ENCODE measurements at regions not wholly inside any gene's neighbourhood (a gene's known extent, or its start where the extent isn't known, plus 50 kb on each side); places are given as distances from the start of the nearest gene placed in this dataset. TPM values are rescaled to one million over a fixed set of nuclear protein-coding genes. Genes with fewer than 3 reads are reported as not detected.

DNA sequence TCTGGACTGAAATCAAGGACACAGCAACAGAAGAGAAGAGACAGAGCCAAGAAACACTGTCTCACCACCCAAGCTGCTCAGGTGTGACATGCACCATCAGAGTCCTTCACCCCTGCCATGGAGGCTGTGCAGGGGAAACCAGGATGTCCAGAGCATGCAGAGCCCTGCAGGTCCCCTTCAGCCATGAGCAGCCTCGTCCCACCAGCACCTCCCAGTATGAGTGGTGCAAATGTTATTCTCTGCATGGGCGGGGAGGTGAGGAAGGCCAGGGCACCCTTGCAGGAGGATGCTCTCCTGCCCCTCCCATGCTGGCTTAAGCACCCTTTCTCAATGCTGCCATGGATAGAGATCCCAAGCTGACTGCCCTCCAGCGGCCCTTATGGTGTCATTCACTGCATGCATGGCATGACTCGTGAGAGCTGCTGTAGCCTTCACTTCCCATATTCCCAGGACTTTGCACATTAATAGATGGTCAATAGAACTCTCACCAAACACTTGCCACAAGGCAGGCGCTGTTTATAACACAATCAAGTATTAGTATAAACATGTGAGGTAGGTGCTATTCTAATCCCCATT, 171.0 kb downstream of the ANAPC1 start:
- H3K4me3 Mint-ChIP-seq, result no peak overlapping the region
- Histone ChIP-seq H3K27ac (ENCODE audit: low read depth in 1 of 2, low read length in 2 of 2) (no peak overlapping the region), H3K4me3 (ENCODE audit: low read length) (no peak overlapping the region), H3K9me3 (ENCODE audit: control insufficient read depth in 1 of 2, insufficient read depth in 1 of 2, low read length in 2 of 2) (no peaks in the 10 kb centered on the region), H3K27me3 (ENCODE audit: control insufficient read depth in 1 of 2, insufficient read depth in 2 of 2, low read length in 2 of 2) (no peaks in the 10 kb centered on the region), H3K36me3 (ENCODE audit: insufficient read depth, low read length) (no peaks in the 10 kb centered on the region), H3K4me1 (ENCODE audit: insufficient read depth, low read length) (no peaks in the 10 kb centered on the region)
- CTCF ChIA-PET, result no interaction called here
- intact Hi-C loops (cut with DNase I, micrococcal nuclease), result no loop called here
- POLR2A ChIA-PET, result no interaction called here
- no peaks in the 10 kb centered on the region for H3K36me3 Mint-ChIP-seq (ENCODE audit: low read depth)
- H3K9me3 Mint-ChIP-seq, result no peaks in the 10 kb centered on the region
- TF ChIP-seq, protein P1, sequence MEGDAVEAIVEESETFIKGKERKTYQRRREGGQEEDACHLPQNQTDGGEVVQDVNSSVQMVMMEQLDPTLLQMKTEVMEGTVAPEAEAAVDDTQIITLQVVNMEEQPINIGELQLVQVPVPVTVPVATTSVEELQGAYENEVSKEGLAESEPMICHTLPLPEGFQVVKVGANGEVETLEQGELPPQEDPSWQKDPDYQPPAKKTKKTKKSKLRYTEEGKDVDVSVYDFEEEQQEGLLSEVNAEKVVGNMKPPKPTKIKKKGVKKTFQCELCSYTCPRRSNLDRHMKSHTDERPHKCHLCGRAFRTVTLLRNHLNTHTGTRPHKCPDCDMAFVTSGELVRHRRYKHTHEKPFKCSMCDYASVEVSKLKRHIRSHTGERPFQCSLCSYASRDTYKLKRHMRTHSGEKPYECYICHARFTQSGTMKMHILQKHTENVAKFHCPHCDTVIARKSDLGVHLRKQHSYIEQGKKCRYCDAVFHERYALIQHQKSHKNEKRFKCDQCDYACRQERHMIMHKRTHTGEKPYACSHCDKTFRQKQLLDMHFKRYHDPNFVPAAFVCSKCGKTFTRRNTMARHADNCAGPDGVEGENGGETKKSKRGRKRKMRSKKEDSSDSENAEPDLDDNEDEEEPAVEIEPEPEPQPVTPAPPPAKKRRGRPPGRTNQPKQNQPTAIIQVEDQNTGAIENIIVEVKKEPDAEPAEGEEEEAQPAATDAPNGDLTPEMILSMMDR (IDR thresholded peaks at IDR 0.05), result no peak
- no peak overlapping the region for H3K27ac Mint-ChIP-seq
- no peaks in the 10 kb centered on the region for H3K4me1 Mint-ChIP-seq (ENCODE audit: low read depth)
- H3K27me3 Mint-ChIP-seq, result no peaks in the 10 kb centered on the region
- ATAC-seq (ENCODE audit: poor library complexity) (no peak), DNase-seq (no peak)

DNA sequence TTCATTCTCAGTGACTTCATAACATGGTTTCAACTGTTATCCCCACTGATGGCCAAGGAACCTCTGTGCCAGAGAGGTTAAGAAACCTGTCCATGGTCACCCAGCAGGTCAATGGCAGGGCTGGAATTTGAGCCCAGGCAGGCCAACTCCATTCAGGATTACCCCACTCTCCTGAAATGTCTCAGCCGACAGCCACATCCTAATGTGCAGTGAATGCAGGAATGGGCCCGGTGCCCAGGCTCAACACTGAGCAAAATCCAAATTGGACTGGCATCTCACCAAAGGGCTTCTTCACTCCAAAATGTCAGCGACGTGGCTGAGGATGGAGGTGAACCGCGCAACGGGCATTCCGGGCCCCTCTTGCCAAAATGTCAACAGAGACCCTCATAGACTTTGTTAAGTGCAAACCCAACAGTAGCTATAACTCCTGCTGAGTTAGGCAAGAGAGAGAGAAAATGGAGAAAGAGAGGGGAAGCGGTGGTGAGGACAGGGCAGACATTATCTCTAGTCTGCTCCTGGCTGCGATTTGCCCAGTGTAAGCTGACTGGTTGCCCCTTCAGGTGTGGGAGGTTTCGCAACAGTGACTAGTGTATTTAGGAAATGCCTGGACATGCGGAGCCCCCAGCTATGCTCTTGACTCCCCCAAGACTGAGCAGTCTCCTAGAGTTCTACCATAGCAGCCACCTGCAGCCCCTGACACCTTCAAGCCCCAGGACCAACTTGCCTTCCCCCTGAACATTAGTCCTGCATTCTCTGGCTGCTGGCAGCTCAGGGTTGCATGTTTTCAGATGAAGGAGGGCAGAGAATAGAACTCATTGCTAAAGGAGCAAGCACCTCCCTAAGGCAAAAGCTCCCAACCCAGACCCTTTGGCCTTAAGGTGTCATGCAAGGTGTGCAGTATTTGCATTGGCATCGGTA, 167.7 kb downstream of the ANAPC1 start:
- Mint-ChIP-seq H3K27ac (no peak overlapping the region), H3K27me3 (no peaks in the 10 kb centered on the region), H3K4me3 (no peak overlapping the region), H3K36me3 (ENCODE audit: low read depth) (no peaks in the 10 kb centered on the region), H3K9me3 (no peaks in the 10 kb centered on the region), H3K4me1 (ENCODE audit: low read depth) (no peaks in the 10 kb centered on the region)
- Histone ChIP-seq H3K9me3 (ENCODE audit: control insufficient read depth in 1 of 2, insufficient read depth in 1 of 2, low read length in 2 of 2) (no peaks in the 10 kb centered on the region), H3K27me3 (ENCODE audit: control insufficient read depth in 1 of 2, insufficient read depth in 2 of 2, low read length in 2 of 2) (no peaks in the 10 kb centered on the region), H3K27ac (ENCODE audit: low read depth in 1 of 2, low read length in 2 of 2) (no peak overlapping the region), H3K4me3 (ENCODE audit: low read length) (no peak overlapping the region), H3K36me3 (ENCODE audit: insufficient read depth, low read length) (no peaks in the 10 kb centered on the region), H3K4me1 (ENCODE audit: insufficient read depth, low read length) (no peaks in the 10 kb centered on the region)
- CTCF ChIA-PET, result no interaction called here
- TF ChIP-seq, protein P1 (IDR thresholded peaks at IDR 0.05), result no peak
- ATAC-seq (ENCODE audit: poor library complexity) (no peak), DNase-seq (no peak)
- POLR2A ChIA-PET, result no interaction called here
- intact Hi-C loops (cut with DNase I, micrococcal nuclease), result no loop called here

DNA sequence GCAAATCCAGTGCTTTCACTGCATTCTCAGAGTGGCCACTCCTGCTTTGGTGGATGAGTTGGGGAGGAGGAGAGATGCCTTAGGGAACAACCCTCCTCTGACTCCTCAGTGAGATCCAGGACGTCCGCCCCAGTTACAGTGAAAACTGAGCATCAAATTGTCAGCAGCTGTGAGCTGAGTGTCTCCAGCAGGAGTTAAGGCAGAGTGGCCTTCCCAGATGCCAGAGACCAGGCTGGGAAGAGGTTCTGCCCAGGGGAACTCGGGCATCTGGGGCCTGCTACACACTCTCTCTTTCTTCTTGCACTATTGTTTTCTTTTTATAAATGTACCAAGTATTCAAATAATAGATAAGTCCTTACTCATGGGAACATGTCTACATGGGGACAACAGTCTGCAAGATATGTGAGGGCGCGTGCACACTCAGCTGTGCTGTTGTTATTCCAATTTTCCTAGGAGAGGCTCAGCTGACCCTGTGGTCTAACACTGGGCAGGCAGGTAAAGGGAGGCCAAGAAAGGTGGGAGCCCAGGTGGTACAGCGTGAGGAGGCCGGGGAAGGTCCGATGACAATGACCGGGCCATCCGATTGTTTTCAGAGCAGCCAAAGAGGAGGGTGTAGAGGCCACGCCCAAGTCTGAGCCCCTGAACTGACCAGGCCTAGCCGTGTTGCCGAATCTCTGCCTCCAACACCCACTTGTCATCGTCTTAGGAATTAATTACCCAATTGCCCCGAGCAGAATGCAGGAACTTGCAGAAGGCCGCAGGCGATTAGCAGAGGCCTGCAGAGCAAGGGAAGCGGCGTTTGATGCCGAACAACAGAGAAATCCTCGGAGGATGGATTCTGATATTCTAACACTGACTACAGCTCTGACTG, 166.9 kb downstream of the ANAPC1 start:
- TF ChIP-seq, protein P1 (IDR thresholded peaks at IDR 0.05), result no peak
- Histone ChIP-seq H3K4me3 (ENCODE audit: low read length) (no peak overlapping the region), H3K9me3 (ENCODE audit: control insufficient read depth in 1 of 2, insufficient read depth in 1 of 2, low read length in 2 of 2) (no peaks in the 10 kb centered on the region), H3K27ac (ENCODE audit: low read depth in 1 of 2, low read length in 2 of 2) (no peak overlapping the region), H3K4me1 (ENCODE audit: insufficient read depth, low read length) (no peaks in the 10 kb centered on the region), H3K27me3 (ENCODE audit: control insufficient read depth in 1 of 2, insufficient read depth in 2 of 2, low read length in 2 of 2) (no peaks in the 10 kb centered on the region), H3K36me3 (ENCODE audit: insufficient read depth, low read length) (no peaks in the 10 kb centered on the region)
- no peaks in the 10 kb centered on the region for H3K27me3 Mint-ChIP-seq
- H3K4me1 Mint-ChIP-seq (ENCODE audit: low read depth), result no peaks in the 10 kb centered on the region
- no peak for DNase-seq
- H3K9me3 Mint-ChIP-seq, result no peaks in the 10 kb centered on the region
- no peak for ATAC-seq (ENCODE audit: poor library complexity)
- H3K4me3 Mint-ChIP-seq, result no peak overlapping the region
- POLR2A ChIA-PET, result no interaction called here
- no peaks in the 10 kb centered on the region for H3K36me3 Mint-ChIP-seq (ENCODE audit: low read depth)
- H3K27ac Mint-ChIP-seq, result no peak overlapping the region
- intact Hi-C loops (cut with DNase I, micrococcal nuclease), result no loop called here
- CTCF ChIA-PET, result no interaction called here

Small RNAs in the stretch of these regions (microRNA-seq; reads per million reads assigned to microRNA genes)
- not detected for gene MIR4435-2 (ENCODE audit: borderline microRNAs expressed, borderline replicate concordance)
